Endothelial cell of umbilical vein (primary cell): ENCODE measurements at regions not wholly inside any gene's neighbourhood (a gene's known extent, or its start where the extent isn't known, plus 50 kb on each side); places are given as distances from the start of the nearest gene placed in this dataset.

Source experiments
- BruUV-seq: library from RNA; stranded (reverse); fragments of 400-500 nt; replicated peaks from 2 replicates; lab custom pipeline; 2021; lab: Mats Ljungman, UMichigan
- CTCF ChIA-PET: fragments of 300-600, 350-600 bp; sonication (Branson Sonifier 250); formaldehyde crosslinking; loops from one replicate; lab custom pipeline; 2021; ENCODE audit warnings: antibody characterized with exemption, inconsistent platforms; lab: Charles Lee
- POLR2A ChIA-PET: fragments of 300-600, 350-600 bp; sonication (Branson Sonifier 250); formaldehyde crosslinking; loops from one replicate; lab custom pipeline; 2021; ENCODE audit warnings: antibody characterized with exemption, inconsistent platforms; lab: Charles Lee
- DNase-seq: peaks from one replicate; pipeline ENCODE4 v3.0.0-alpha.2; 2011; ENCODE audit warnings: low read depth, low spot score
- FAIRE-seq: peaks from 2 replicates; lab custom pipeline; 2011; peaks lifted over from hg19 to GRCh38; lab: Jason Lieb, UNC
- H2AFZ ChIP-seq: 2 replicates; pipeline ENCODE4 v1.6.0; 2012; ENCODE audit warnings: low read depth, low read length, control low read depth, inconsistent platforms
- H3K27ac ChIP-seq: 2 replicates; pipeline ENCODE4 v1.5.1; 2011; ENCODE audit warnings: low read depth, mild to moderate bottlenecking, control low read depth, low read length, moderate library complexity; ENCODE audit not compliant: insufficient read depth
- H3K27me3 ChIP-seq, 2 experiments: 2 replicates each; pipeline versions ENCODE4 v1.6.0 to v1.6.1; 2011; ENCODE audit warnings: low read length in 2 of 2, mixed read lengths in 1 of 2; ENCODE audit not compliant: control insufficient read depth in 2 of 2, insufficient read depth in 2 of 2
- H3K36me3 ChIP-seq, 2 experiments: 2 replicates in 1 of 2; 3 replicates in 1 of 2; pipeline ENCODE4 v1.5.1; 2011; ENCODE audit warnings: low read length in 2 of 2, mild to moderate bottlenecking in 1 of 2, moderate library complexity in 1 of 2; ENCODE audit not compliant: control insufficient read depth in 2 of 2, insufficient read depth in 2 of 2; ENCODE audit errors: extremely low read depth in 1 of 2
- H3K4me1 ChIP-seq: 3 replicates; pipeline ENCODE4 v1.5.1; 2011; ENCODE audit warnings: mild to moderate bottlenecking, low read length; ENCODE audit not compliant: control insufficient read depth, insufficient read depth; ENCODE audit errors: extremely low read depth
- H3K4me2 ChIP-seq: 2 replicates; pipeline ENCODE4 v1.6.1; 2011; ENCODE audit warnings: low read length, control low read depth, mixed read lengths; ENCODE audit not compliant: insufficient read depth
- H3K4me3 ChIP-seq, 3 experiments: fragments of 200-600 bp in 1 of 3; sonication (generic), shearing (Covaris generic) in 1 of 3; replicated peaks in 1 of 3; 2 replicates each; pipeline ENCODE4 v1.5.1; 2011 to 2016; ENCODE audit warnings: control low read depth in 3 of 3, low read length in 3 of 3, mild to moderate bottlenecking in 2 of 3, inconsistent platforms in 1 of 3, low read depth in 1 of 3, moderate library complexity in 1 of 3; ENCODE audit not compliant: insufficient read depth in 1 of 3
- H3K79me2 ChIP-seq: 2 replicates; pipeline ENCODE4 v1.6.0; 2012; ENCODE audit warnings: low read length, inconsistent platforms; ENCODE audit not compliant: control insufficient read depth, insufficient read depth
- H3K9ac ChIP-seq: replicated peaks from 2 replicates; pipeline ENCODE3; 2011; ENCODE audit warnings: low read length, control low read depth; ENCODE audit not compliant: insufficient read depth; ENCODE audit errors: extremely low read depth
- H3K9me1 ChIP-seq: replicated peaks from 3 replicates; pipeline ENCODE4 v1.6.0; 2011; ENCODE audit warnings: mild to moderate bottlenecking, low read length; ENCODE audit not compliant: control insufficient read depth, insufficient read depth; ENCODE audit errors: extremely low read depth
- H3K9me3 ChIP-seq: replicated peaks from 2 replicates; pipeline ENCODE4 v1.5.1; 2012; ENCODE audit warnings: low read length, inconsistent platforms; ENCODE audit not compliant: control insufficient read depth, insufficient read depth
- H4K20me1 ChIP-seq: replicated peaks from 2 replicates; pipeline ENCODE3; 2011; ENCODE audit warnings: mild to moderate bottlenecking, low read length; ENCODE audit not compliant: control insufficient read depth, insufficient read depth; ENCODE audit errors: extremely low read depth
- EZH2 ChIP-seq: IDR thresholded peaks from 2 replicates; pipeline ENCODE4 v1.6.1; 2012; ENCODE audit warnings: borderline replicate concordance, low read depth, mild to moderate bottlenecking, moderate library complexity, low read length, inconsistent platforms; ENCODE audit not compliant: severe bottlenecking
- FOS ChIP-seq: IDR thresholded peaks from 2 replicates; pipeline ENCODE4 v1.6.1; 2011; ENCODE audit warnings: mild to moderate bottlenecking, low read length, moderate library complexity, borderline replicate concordance; ENCODE audit not compliant: insufficient read depth
- GATA2 ChIP-seq: IDR thresholded peaks from 2 replicates; pipeline ENCODE4 v1.7.0; 2011; ENCODE audit warnings: low read depth, mild to moderate bottlenecking, moderate library complexity, mixed read lengths, low read length; ENCODE audit not compliant: insufficient read length, insufficient read depth
- JUN ChIP-seq: IDR thresholded peaks from 2 replicates; pipeline ENCODE4 v1.6.1; 2011; ENCODE audit warnings: borderline replicate concordance, low read depth; ENCODE audit not compliant: insufficient read length, insufficient read depth
- MYC ChIP-seq: IDR thresholded peaks from one replicate; pipeline ENCODE4 v1.6.1; 2011; ENCODE audit warnings: mild to moderate bottlenecking, low read depth, low read length
- POLR2A ChIP-seq: IDR thresholded peaks from 2 replicates; pipeline ENCODE4 v1.6.1; 2012; ENCODE audit warnings: low read depth, mild to moderate bottlenecking, control low read depth, low read length
- POLR2AphosphoS5 ChIP-seq: IDR thresholded peaks from 2 replicates; pipeline ENCODE4 v1.6.1; 2012; ENCODE audit warnings: low read depth, mild to moderate bottlenecking, control low read depth, low read length, moderate library complexity; ENCODE audit not compliant: insufficient read depth
- dilution Hi-C: fragments of 300-500 bp; cut with MboI; formaldehyde crosslinking; loops from one replicate; pipeline ENCODE4 v1.15.0; 2019; ENCODE audit warnings: low sequenced_read_pairs; ENCODE audit not compliant: extremely low pct_ligation_motif_present
- intact Hi-C: fragments of 100-400 bp; cut with micrococcal nuclease; formaldehyde crosslinking; loops from one replicate; pipeline ENCODE4 v1.10.0; 2022
- TF ChIP-seq, protein P1 (sequence below): IDR thresholded peaks from 2 replicates; pipeline ENCODE4 v1.6.1; 2011; ENCODE audit not compliant: insufficient read depth, insufficient read length
- TF ChIP-seq, protein P2 (sequence below), 2 donors: IDR thresholded peaks; 1 replicate in 1 of 2; 2 replicates in 1 of 2; pipeline ENCODE4 v1.5.1; 2011; ENCODE audit warnings: low read length in 2 of 2, mild to moderate bottlenecking in 2 of 2, moderate library complexity in 2 of 2, control low read depth in 1 of 2, inconsistent platforms in 1 of 2, low read depth in 1 of 2; ENCODE audit not compliant: insufficient read depth in 1 of 2; ENCODE audit errors: extremely low read depth in 1 of 2

- Histone ChIP-seq H3K4me2 (no peak overlapping the region), H3K9me3 (no peaks in the 10 kb centered on the region), H3K79me2 (no peaks in the 10 kb centered on the region), H3K9me1 (no peaks in the 10 kb centered on the region), H3K4me1 (no peaks in the 10 kb centered on the region), H4K20me1 (no peaks in the 10 kb centered on the region), H3K27me3 (peaks cover 0 to 1% of the 10 kb centered on the region in 2 experiments), H3K4me3 (no peak overlapping the region), H3K9ac (no peak overlapping the region), H3K36me3 (no peaks in the 10 kb centered on the region), H3K27ac (no peak overlapping the region), H2AFZ (no peak overlapping the region)
- FAIRE-seq (no peak), DNase-seq (no peak)
- TF ChIP-seq FOS (no peak), EZH2 (no peak), POLR2AphosphoS5 (no peak), JUN (no peak), MYC (no peak), POLR2A (no peak), GATA2 (no peak)
- TF ChIP-seq, protein P1, sequence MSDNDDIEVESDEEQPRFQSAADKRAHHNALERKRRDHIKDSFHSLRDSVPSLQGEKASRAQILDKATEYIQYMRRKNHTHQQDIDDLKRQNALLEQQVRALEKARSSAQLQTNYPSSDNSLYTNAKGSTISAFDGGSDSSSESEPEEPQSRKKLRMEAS = no peak
- TF ChIP-seq, protein P2, sequence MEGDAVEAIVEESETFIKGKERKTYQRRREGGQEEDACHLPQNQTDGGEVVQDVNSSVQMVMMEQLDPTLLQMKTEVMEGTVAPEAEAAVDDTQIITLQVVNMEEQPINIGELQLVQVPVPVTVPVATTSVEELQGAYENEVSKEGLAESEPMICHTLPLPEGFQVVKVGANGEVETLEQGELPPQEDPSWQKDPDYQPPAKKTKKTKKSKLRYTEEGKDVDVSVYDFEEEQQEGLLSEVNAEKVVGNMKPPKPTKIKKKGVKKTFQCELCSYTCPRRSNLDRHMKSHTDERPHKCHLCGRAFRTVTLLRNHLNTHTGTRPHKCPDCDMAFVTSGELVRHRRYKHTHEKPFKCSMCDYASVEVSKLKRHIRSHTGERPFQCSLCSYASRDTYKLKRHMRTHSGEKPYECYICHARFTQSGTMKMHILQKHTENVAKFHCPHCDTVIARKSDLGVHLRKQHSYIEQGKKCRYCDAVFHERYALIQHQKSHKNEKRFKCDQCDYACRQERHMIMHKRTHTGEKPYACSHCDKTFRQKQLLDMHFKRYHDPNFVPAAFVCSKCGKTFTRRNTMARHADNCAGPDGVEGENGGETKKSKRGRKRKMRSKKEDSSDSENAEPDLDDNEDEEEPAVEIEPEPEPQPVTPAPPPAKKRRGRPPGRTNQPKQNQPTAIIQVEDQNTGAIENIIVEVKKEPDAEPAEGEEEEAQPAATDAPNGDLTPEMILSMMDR (IDR thresholded peaks at IDR 0.05; ENCODE audit: extremely low read depth in 1 of 2, insufficient read depth in 1 of 2, low read depth in 1 of 2, low read length in 2 of 2) = no peak
- ChIA-PET CTCF (no interaction called here), POLR2A (no interaction called here)
- BruUV-seq = no TSS peak
- dilution Hi-C loops (no loop called here), intact Hi-C loops (no loop called here)
Measured at GRCh38 chr6:122202576-122203137, 196.8 kb upstream of the HSF2 start.
